ENCODE measurements at regions not wholly inside any gene's neighbourhood (a gene's known extent, or its start where the extent isn't known, plus 50 kb on each side); places are given as distances from the start of the nearest gene placed in this dataset.
"Not testable (repeated sequence)": the region's sequence is repeated elsewhere in the genome, so short reads cannot be mapped to it uniquely, and the experiment has no call there.

DNA sequence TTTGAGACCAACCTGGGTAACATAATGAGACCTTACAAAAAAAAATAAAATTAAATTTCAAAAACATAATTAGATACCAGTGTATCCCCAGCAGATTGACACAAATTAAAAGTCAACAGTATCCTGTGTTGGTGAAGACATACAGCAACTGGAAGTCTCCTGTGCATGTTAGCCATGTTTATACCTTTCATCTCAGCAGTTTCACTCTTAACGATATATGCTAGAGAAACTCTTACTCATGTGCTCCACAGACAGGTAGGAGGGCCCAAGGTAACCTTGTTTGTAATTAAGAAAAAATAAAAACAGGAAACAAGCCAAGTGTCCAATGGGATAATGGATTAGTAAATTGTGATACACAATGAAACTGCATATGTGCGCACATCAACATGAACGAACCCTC, 50.1 kb upstream of the N4BP3 start:
- no peak for DNase-seq

DNA sequence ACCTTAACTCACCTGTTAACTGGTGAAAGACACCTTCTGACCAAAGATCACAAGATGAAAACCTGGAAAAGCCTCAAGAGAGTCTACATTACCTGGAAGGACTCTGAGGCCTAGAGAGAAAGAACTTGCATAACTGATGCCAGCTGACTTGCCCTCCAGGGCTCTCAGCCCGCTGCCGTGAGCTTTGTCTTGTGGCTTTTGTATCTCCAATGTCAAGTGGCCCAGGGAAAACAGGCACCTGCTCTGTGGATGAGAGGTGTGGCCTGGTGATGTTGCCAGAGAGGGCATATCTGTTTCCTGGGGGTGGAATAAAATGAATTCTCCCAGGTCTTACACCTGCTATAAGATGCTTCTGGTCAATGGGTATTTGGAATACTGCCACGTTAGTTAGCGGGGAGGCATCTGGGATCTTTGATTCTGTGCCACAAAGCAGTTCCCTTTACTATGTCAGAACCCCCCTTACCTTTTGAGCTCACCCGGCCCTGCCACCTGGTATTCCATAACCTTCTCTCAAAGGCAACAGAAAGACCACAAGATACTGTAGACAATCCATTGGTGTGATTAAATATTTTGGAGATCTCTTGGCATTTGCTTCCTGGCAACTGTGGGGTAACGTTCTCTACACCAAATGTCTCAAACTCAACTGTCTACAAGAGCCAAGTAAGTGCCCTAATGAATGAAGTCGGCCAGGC, 54.9 kb upstream of the N4BP3 start:
- peak; percentile 91 for DNase-seq

DNA sequence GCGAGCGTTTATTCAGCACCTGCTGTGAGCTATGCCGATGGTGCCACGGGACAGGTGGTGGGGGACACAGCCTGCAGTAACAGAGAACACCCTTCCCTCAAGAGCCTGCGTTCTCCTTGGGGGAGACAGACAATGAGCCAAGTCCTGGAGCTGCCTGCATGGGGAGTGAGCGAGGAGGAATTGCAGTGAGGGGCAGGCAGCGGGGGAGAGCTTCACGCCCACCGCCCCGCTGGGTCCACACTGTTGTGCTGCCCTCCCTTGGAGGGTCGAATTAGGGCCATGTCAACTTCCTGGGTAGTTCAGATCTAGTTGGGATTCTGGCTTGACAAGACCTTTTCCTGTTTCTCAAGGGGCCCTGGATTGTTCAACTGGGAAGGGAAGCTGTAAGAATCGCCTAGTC, 55.5 kb upstream of the N4BP3 start:
- DNase-seq, result no peak

DNA sequence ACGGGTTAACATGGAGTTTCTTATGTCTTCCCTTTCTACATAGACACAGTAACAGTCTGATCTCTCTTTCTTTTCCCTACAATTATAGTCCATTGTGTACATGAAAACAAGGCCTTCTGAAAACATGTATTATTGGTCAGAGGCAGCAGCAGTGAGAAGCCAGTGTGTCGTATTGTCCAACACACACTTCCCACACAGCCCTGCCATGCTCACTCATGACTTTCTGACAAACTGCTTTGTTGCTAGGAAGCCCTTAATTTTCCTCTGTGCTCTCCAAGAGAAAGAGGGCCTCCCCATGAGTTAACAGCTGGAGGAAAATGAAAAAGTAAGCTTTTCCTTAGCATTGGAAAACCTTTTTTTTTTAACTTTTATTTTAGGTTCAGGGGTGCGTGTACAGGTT, 56.4 kb upstream of the N4BP3 start:
- DNase-seq, result no peak

DNA sequence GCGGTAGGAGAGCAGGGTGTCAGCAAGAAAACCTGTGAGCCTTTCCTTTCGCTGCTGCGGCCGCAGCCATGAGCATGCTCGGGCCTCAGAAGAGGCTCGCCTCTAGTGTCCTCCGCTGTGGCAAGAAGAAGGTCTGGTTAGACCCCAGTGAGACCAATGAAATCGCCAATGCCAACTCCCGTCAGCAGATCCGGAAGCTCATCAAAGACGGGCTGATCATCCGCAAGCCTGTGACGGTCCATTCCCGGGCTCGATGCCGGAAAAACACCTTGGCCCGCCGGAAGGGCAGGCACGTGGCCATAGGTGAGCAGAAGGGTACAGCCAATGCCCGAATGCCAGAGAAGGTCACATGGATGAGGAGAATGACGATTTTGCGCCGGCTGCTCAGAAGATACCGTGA, 57.8 kb upstream of the N4BP3 start:
- DNase-seq, result not testable (repeated sequence)

DNA sequence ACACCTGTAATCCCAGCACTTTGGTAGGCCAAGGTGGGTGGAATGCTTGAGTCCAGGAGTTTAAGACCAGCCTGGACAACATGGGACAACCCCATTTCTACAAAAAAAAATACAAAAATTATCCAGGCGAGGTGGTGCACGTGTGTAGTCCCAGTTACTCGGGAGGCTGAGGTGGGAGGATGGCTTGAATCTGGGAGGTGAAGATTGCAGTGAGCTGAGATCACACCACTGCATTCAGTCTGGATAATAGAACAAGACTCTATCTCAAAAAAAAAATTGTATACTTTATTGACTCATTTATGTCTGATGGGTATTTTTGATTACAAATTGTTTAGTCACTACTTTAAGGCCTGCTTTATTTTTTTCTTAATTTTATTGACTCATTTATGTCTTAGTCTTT, 56.0 kb upstream of the PROP1 start:
- not testable (repeated sequence) for DNase-seq

DNA sequence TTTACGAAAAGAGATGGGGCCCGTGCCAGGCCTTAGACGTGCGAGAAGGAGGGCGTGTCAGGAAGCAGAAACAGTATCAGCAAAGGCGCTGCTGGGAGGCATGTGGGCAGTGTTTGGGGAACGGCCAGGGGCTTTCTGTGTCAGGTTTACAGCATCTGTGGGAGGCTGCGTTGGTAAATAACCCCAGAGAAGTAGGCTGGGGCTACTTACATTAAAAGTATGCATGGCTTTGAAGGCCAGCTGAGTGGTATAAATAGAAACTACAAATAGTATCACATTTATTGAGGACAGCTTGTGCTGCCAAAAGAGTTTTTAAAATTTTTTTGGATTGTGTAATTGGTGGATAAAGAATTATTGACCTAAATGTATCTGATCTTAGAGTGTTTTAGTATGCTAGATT, 54.8 kb upstream of the PROP1 start:
- DNase-seq, result not testable (repeated sequence)

DNA sequence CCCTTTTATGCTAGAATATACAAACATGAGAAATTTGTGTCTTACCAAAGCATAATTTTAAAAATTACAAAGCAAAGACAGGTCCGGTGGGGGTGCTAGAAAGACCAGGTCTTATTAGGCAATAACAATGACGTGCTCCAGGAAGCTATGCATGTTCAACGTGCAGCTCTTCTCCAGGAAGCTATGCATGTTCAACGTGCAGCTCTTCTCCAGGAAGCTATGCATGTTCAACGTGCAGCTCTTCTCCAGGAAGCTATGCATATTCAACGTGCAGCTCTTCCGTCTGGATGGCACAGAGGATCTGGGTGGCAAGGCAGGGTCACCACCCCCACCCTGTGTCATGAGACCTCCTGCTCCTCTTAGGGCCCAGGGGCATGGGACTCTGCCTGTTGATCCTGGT, 51.9 kb upstream of the PROP1 start:
- not testable (repeated sequence) for DNase-seq

DNA sequence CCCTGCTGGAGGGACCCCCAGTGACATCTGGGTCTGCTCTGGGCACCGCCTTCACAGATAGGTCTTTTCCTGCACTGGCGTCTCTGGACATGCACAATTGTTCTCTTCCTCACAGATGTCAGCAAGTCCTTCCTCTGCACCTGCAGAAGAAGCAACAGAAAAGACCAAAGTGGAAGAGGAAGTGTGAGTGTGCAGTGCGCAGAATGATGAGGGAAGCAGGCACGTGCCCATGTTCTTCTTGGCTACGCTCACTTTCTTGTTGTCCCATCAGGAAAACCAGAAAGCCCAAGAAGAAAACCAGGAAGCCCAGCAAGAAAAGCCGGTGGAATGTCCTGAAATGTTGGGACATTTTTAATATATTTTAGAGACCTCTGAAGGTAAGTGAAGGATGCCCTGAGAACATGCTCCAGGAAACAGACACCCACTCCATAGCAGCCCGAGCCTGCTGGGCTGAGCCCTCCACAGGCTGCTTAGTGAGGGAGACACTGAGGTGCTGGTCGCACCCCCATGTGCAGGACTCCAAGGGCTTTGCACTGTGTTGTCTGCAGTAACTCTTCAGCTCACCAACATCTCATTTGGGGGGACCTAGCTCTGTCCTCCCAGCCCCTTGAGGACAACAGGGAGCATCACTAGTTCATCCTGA, 50.8 kb upstream of the PROP1 start:
- DNase-seq, result not testable (repeated sequence)

DNA sequence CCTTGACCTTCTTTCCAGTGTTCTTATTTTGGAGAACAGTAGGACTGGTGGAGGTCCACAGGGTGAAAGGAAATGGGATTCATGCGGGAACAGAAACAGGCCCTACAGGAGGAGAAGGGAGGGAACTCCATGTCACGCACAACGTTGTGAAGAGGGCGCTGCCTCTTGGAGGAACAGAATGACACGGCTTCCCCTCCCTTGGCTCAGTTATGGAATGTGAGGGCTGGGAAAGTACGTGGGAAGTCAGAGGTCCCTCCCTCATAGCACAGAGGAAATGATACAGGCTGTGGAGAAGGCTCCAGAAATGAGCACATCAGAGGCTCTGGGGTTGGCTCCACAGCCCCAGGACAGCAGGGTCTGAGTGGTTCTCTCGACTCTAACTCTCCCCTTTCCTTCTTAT, 49.9 kb upstream of the PROP1 start:
- not testable (repeated sequence) for DNase-seq

Measured in DMS79 (cell line).